ENCODE measurements at regions not wholly inside any gene's neighbourhood (a gene's known extent, or its start where the extent isn't known, plus 50 kb on each side); places are given as distances from the start of the nearest gene placed in this dataset.

DNA sequence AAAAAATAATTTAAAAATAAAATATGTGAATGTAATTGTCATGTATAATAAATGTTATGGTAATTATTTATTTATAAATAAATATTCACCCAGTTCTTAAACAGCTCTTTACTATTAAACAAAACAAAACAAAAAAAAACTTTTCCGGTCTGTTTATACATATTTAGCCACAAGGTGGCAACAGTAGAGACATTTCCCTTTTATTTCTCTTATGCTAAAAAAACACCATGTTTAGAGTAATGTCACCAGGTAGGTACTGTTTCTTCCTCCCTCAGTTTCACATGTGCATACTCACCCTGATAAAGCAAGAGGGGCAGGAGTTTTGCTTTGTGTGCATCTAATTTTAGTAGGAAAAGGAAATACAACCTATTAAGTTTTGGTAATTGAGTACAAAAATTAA is 610.4 kb upstream of the IMPG1 start:
- FAIRE-seq = no peak

DNA sequence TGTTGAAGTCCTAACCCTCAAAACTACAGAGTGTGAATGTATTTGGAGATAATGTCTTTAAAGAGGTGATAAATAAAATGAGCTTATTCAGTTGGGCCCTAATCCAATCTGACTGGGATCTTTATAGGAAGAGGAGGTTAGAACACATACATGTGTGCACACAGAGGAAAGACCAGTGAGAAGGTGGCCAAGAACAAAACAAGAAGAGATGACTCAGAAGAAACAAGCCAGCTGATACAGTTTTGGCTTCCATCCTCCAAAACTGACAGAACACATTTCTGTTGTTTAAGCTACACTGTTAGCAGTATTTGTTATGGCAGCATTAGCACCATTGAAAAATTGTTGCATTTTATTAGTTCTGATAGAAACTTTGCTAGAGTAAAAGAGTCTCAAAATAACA is 609.3 kb upstream of the IMPG1 start:
- Histone ChIP-seq H3K36me3 (ENCODE audit: control insufficient read depth in 2 of 2, extremely low read depth in 1 of 2, insufficient read depth in 2 of 2, low read length in 2 of 2) (no peaks in the 10 kb centered on the region), H3K9ac (ENCODE audit: control insufficient read depth, extremely low read depth, insufficient read depth, low read length) (no peak overlapping the region), H3K9me3 (ENCODE audit: control insufficient read depth, low read depth, low read length) (no peaks in the 10 kb centered on the region), H4K20me1 (ENCODE audit: control insufficient read depth, extremely low read depth, insufficient read depth, low read length) (no peaks in the 10 kb centered on the region), H2AFZ (ENCODE audit: control insufficient read depth, low read length) (no peak overlapping the region), H3K27ac (ENCODE audit: control insufficient read depth, insufficient read depth, low read length) (no peak overlapping the region), H3K4me1 (ENCODE audit: control insufficient read depth, extremely low read depth, insufficient read depth, low read length) (no peaks in the 10 kb centered on the region), H3K9me1 (ENCODE audit: control insufficient read depth, extremely low read depth, insufficient read depth, low read length) (no peaks in the 10 kb centered on the region), H3K79me2 (ENCODE audit: control insufficient read depth, insufficient read depth, low read length) (no peaks in the 10 kb centered on the region), H3K4me2 (ENCODE audit: control insufficient read depth, extremely low read depth, insufficient read depth, low read depth, low read length) (no peak overlapping the region), H3K27me3 (ENCODE audit: control insufficient read depth, extremely low read depth, insufficient read depth, low read length) (no peaks in the 10 kb centered on the region), H3K4me3 (ENCODE audit: control insufficient read depth in 2 of 3, extremely low read depth in 1 of 3, insufficient read depth in 2 of 3, low read depth in 1 of 3, low read length in 3 of 3) (no peak overlapping the region)
- no peak for FAIRE-seq
- TF ChIP-seq EZH2 (IDR thresholded peaks at IDR 0.05; ENCODE audit: low read length) = no peak
- TF ChIP-seq, protein P1, sequence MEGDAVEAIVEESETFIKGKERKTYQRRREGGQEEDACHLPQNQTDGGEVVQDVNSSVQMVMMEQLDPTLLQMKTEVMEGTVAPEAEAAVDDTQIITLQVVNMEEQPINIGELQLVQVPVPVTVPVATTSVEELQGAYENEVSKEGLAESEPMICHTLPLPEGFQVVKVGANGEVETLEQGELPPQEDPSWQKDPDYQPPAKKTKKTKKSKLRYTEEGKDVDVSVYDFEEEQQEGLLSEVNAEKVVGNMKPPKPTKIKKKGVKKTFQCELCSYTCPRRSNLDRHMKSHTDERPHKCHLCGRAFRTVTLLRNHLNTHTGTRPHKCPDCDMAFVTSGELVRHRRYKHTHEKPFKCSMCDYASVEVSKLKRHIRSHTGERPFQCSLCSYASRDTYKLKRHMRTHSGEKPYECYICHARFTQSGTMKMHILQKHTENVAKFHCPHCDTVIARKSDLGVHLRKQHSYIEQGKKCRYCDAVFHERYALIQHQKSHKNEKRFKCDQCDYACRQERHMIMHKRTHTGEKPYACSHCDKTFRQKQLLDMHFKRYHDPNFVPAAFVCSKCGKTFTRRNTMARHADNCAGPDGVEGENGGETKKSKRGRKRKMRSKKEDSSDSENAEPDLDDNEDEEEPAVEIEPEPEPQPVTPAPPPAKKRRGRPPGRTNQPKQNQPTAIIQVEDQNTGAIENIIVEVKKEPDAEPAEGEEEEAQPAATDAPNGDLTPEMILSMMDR (optimal IDR thresholded peaks at IDR 0.05 in 1 of 3, IDR thresholded peaks at IDR 0.05 in 1 of 3, conservative IDR thresholded peaks at IDR 0.05 in 1 of 3; ENCODE audit: extremely low read depth in 1 of 3, insufficient read depth in 2 of 3, low read length in 3 of 3) = no peak
- dilution Hi-C loops (cut with MboI; ENCODE audit: extremely low pct_ligation_motif_present, low sequenced_read_pairs) = no loop called here
- DNase-seq (ENCODE audit: low read depth, low spot score) = no peak

More for the DNA sequence above, 610.4 kb upstream of the IMPG1 start:
- Histone ChIP-seq H3K4me2 (ENCODE audit: control insufficient read depth, extremely low read depth, insufficient read depth, low read depth, low read length) (no peak overlapping the region), H3K27ac (ENCODE audit: control insufficient read depth, insufficient read depth, low read length) (no peak overlapping the region), H3K9me3 (ENCODE audit: control insufficient read depth, low read depth, low read length) (no peaks in the 10 kb centered on the region), H3K9ac (ENCODE audit: control insufficient read depth, extremely low read depth, insufficient read depth, low read length) (no peak overlapping the region), H3K27me3 (ENCODE audit: control insufficient read depth, extremely low read depth, insufficient read depth, low read length) (no peaks in the 10 kb centered on the region), H2AFZ (ENCODE audit: control insufficient read depth, low read length) (no peak overlapping the region), H3K36me3 (ENCODE audit: control insufficient read depth in 2 of 2, extremely low read depth in 1 of 2, insufficient read depth in 2 of 2, low read length in 2 of 2) (no peaks in the 10 kb centered on the region), H3K9me1 (ENCODE audit: control insufficient read depth, extremely low read depth, insufficient read depth, low read length) (no peaks in the 10 kb centered on the region), H3K4me1 (ENCODE audit: control insufficient read depth, extremely low read depth, insufficient read depth, low read length) (no peaks in the 10 kb centered on the region), H3K79me2 (ENCODE audit: control insufficient read depth, insufficient read depth, low read length) (no peaks in the 10 kb centered on the region), H4K20me1 (ENCODE audit: control insufficient read depth, extremely low read depth, insufficient read depth, low read length) (no peaks in the 10 kb centered on the region), H3K4me3 (ENCODE audit: control insufficient read depth in 2 of 3, extremely low read depth in 1 of 3, insufficient read depth in 2 of 3, low read depth in 1 of 3, low read length in 3 of 3) (no peak overlapping the region)
- DNase-seq (ENCODE audit: low read depth, low spot score) = no peak
- TF ChIP-seq EZH2 (IDR thresholded peaks at IDR 0.05; ENCODE audit: low read length) = no peak
- TF ChIP-seq, protein P1 (optimal IDR thresholded peaks at IDR 0.05 in 1 of 3, IDR thresholded peaks at IDR 0.05 in 1 of 3, conservative IDR thresholded peaks at IDR 0.05 in 1 of 3; ENCODE audit: extremely low read depth in 1 of 3, insufficient read depth in 2 of 3, low read length in 3 of 3) = peak in 1 of 3 experiments; percentile 31
- dilution Hi-C loops (cut with MboI; ENCODE audit: extremely low pct_ligation_motif_present, low sequenced_read_pairs) = no loop called here

Data from keratinocyte (primary cell).